SK-N-SH (cell line): ENCODE measurements at regions not wholly inside any gene's neighbourhood (a gene's known extent, or its start where the extent isn't known, plus 50 kb on each side); places are given as distances from the start of the nearest gene placed in this dataset.

ENCODE experiments used
- CTCF ChIA-PET: fragments of 300-600, 350-600 bp; formaldehyde crosslinking; extraction: SDS; loops from one replicate; lab custom pipeline; 2021; lab: Yijun Ruan, JAX
- POLR2A ChIA-PET: fragments of 350-600 bp; sonication (Branson Sonifier 250); formaldehyde crosslinking; extraction: SDS; loops from one replicate; lab custom pipeline; 2020; ENCODE audit warnings: antibody characterized with exemption, inconsistent platforms; lab: Yijun Ruan, JAX
- DNase-seq: peaks from one replicate; pipeline ENCODE4 v3.0.0; 2012
- H2AFZ ChIP-seq: fragments of 200-600 bp; sonication (generic); 2 replicates; pipeline ENCODE4 v1.8.1; 2016; ENCODE audit warnings: antibody characterized with exemption, mild to moderate bottlenecking, low read depth
- H3F3A ChIP-seq: fragments of 200-600 bp; sonication (generic); replicated peaks from 2 replicates; pipeline ENCODE3; 2016; ENCODE audit warnings: antibody characterized with exemption, mild to moderate bottlenecking; ENCODE audit not compliant: insufficient read depth
- H3K27ac ChIP-seq, 2 experiments: fragments of 200-500 bp in 1 of 2; fragments of 200-600 bp in 1 of 2; sonication (Bioruptor generic) in 1 of 2; sonication (generic), shearing (Covaris generic) in 1 of 2; 2 replicates each; pipeline versions ENCODE4 v1.5.1 to v1.6.1; 2014 to 2016; ENCODE audit warnings: low read depth in 2 of 2, inconsistent platforms in 1 of 2, low read length in 1 of 2, mild to moderate bottlenecking in 1 of 2, mixed read lengths in 1 of 2
- H3K27me3 ChIP-seq: fragments of 200-600 bp; sonication (generic), shearing (Covaris generic); 2 replicates; pipeline ENCODE4 v1.6.1; 2016; ENCODE audit warnings: mixed run types; ENCODE audit not compliant: insufficient read depth
- H3K36me3 ChIP-seq, 2 experiments: fragments of 200-500 bp in 1 of 2; fragments of 200-600 bp in 1 of 2; sonication (Bioruptor generic) in 1 of 2; sonication (generic) in 1 of 2; replicated peaks in 1 of 2; 2 replicates each; pipeline versions ENCODE3 to v1.5.1; 2014 to 2016; ENCODE audit warnings: low read length in 1 of 2, mild to moderate bottlenecking in 1 of 2; ENCODE audit not compliant: insufficient read depth in 2 of 2, control insufficient read depth in 1 of 2
- H3K4me1 ChIP-seq, 2 experiments: fragments of 200-500 bp in 1 of 2; fragments of 200-600 bp in 1 of 2; sonication (Bioruptor generic) in 1 of 2; sonication (generic), shearing (Covaris generic) in 1 of 2; 2 replicates each; pipeline versions ENCODE4 v1.5.1 to v1.6.1; 2014 to 2016; ENCODE audit warnings: low read depth in 1 of 2, low read length in 1 of 2, mixed run types in 1 of 2; ENCODE audit not compliant: insufficient read depth in 2 of 2, control insufficient read depth in 1 of 2
- H3K4me2 ChIP-seq: fragments of 200-600 bp; sonication (generic), shearing (Covaris generic); 2 replicates; pipeline ENCODE4 v1.6.1; 2017; ENCODE audit warnings: mixed run types
- H3K4me3 ChIP-seq, 2 experiments: fragments of 200-500 bp in 1 of 2; fragments of 200-600 bp in 1 of 2; sonication (Bioruptor generic) in 1 of 2; sonication (generic), shearing (Covaris generic) in 1 of 2; 2 replicates each; pipeline versions ENCODE4 v1.5.1 to v1.8.1; 2014 to 2016; ENCODE audit warnings: low read depth in 2 of 2, inconsistent platforms in 1 of 2, low read length in 1 of 2, mild to moderate bottlenecking in 1 of 2, mixed read lengths in 1 of 2, moderate library complexity in 1 of 2
- H3K79me2 ChIP-seq: fragments of 200-600 bp; sonication (generic); 2 replicates; pipeline ENCODE4 v1.8.1; 2017; ENCODE audit warnings: mild to moderate bottlenecking; ENCODE audit not compliant: insufficient read depth
- H3K9ac ChIP-seq: fragments of 200-600 bp; sonication (generic); 2 replicates; pipeline ENCODE4 v1.6.1; 2017; ENCODE audit warnings: mixed run types
- H3K9me2 ChIP-seq: fragments of 200-600 bp; sonication (generic); 2 replicates; pipeline ENCODE4 v1.6.1; 2017; ENCODE audit warnings: mixed run types
- H3K9me3 ChIP-seq: fragments of 200-600 bp; sonication (generic); 2 replicates; pipeline ENCODE4 v1.6.1; 2017; ENCODE audit warnings: mixed run types, mild to moderate bottlenecking, moderate library complexity
- H4K20me1 ChIP-seq: fragments of 200-600 bp; sonication (generic); 2 replicates; pipeline ENCODE4 v1.6.1; 2017; ENCODE audit warnings: mild to moderate bottlenecking, mixed run types; ENCODE audit not compliant: insufficient read depth
- ELF1 ChIP-seq: IDR thresholded peaks from 2 replicates; pipeline ENCODE4 v1.4.0; 2012
- IRF3 ChIP-seq: fragments of 150-350 bp; IDR thresholded peaks from 2 replicates; pipeline ENCODE4 v1.6.1; 2016; ENCODE audit warnings: mild to moderate bottlenecking, low read depth, low read length
- MAX ChIP-seq: IDR thresholded peaks from 2 replicates; pipeline ENCODE4 v1.4.0; 2012; ENCODE audit warnings: low read depth
- MEF2A ChIP-seq: IDR thresholded peaks from 2 replicates; pipeline ENCODE4 v1.4.0; 2012; ENCODE audit warnings: low read depth, borderline replicate concordance
- MXI1 ChIP-seq: IDR thresholded peaks from 2 replicates; pipeline ENCODE4 v1.6.1; 2012; ENCODE audit warnings: mild to moderate bottlenecking, low read depth, low read length, improper control_type of control experiment
- RCOR1 ChIP-seq: fragments of 150-350 bp; IDR thresholded peaks from 2 replicates; pipeline ENCODE4 v1.6.1; 2017; ENCODE audit warnings: antibody characterized with exemption, low read length
- REST ChIP-seq: IDR thresholded peaks from 2 replicates; pipeline ENCODE4 v1.6.1; 2012; ENCODE audit warnings: mild to moderate bottlenecking, low read depth, low read length, moderate library complexity
- RFX5 ChIP-seq: IDR thresholded peaks from 2 replicates; pipeline ENCODE4 v1.6.1; 2012; ENCODE audit warnings: mild to moderate bottlenecking, improper control_type of control experiment, low read length
- TCF12 ChIP-seq: IDR thresholded peaks from 2 replicates; pipeline ENCODE4 v1.4.0; 2012
- USF2 ChIP-seq: fragments of 150-350 bp; IDR thresholded peaks from 2 replicates; pipeline ENCODE4 v1.6.1; 2017; ENCODE audit warnings: antibody characterized with exemption, low read length, low read depth, borderline replicate concordance
- WGBS: methylation state at CpG from one replicate; pipeline ENCODE4 v1.1.6; 2017; ENCODE audit warnings: low lambda C conversion rate; 5-methylcytosine and 5-hydroxymethylcytosine counted together

GRCh38 chrX:9211269-9211668 is 177.3 kb upstream of the FAM9B start (continued):
- TF ChIP-seq REST, result no peak
- TF ChIP-seq ELF1, result no peak
- TF ChIP-seq MAX, result no peak

- H3K27me3 ChIP-seq, result no peaks in the 10 kb centered on the region
- DNase-seq, result no peak
- WGBS, result 38% methylated on average over 5 of the region's 5 CpGs
- no peaks in the 10 kb centered on the region for H3F3A ChIP-seq
- no peaks in the 10 kb centered on the region for H3K79me2 ChIP-seq
- H2AFZ ChIP-seq, result no peak overlapping the region
- POLR2A ChIA-PET, result no interaction called here
- H3K27ac ChIP-seq, result no peak overlapping the region
- no peak overlapping the region for H3K4me2 ChIP-seq
- no peak for TF ChIP-seq RCOR1
- TF ChIP-seq MAX, result no peak
- TF ChIP-seq, all 33 proteins: peak for 0
- H3K4me1 ChIP-seq, result no peaks in the 10 kb centered on the region; a peak in 1 of 4 replicates
- no peaks in the 10 kb centered on the region for H3K36me3 ChIP-seq
- no peaks in the 10 kb centered on the region; the same call in 1 of the 2 replicates for H3K9me3 ChIP-seq
- CTCF ChIA-PET, result interaction anchor here (1.4 kb wide), 1 partner anchor 9 kb away, joined by 3 read pairs; no protein-coding TSS in a partner anchor
- H3K4me3 ChIP-seq, result no peak overlapping the region
- H4K20me1 ChIP-seq, result no peaks in the 10 kb centered on the region
- H3K9me2 ChIP-seq, result no peaks in the 10 kb centered on the region
- H3K9ac ChIP-seq, result no peak overlapping the region
Observed at GRCh38 chrX:9221781-9222180, 187.9 kb upstream of the FAM9B start.

GRCh38 chrX:9222299-9222698 is 188.4 kb upstream of the FAM9B start:
- Histone ChIP-seq H2AFZ (no peak overlapping the region), H3K9me3 (no peaks in the 10 kb centered on the region; the same call in 1 of the 2 replicates), H3K4me2 (no peak overlapping the region), H3K36me3 (no peaks in the 10 kb centered on the region), H3K9me2 (no peaks in the 10 kb centered on the region), H4K20me1 (no peaks in the 10 kb centered on the region)
- 29% methylated on average over 9 of the region's 9 CpGs for WGBS
- TF ChIP-seq MXI1 (no peak), MEF2A (no peak), MAX (no peak), RFX5 (no peak), TCF12 (no peak), IRF3 (no peak), USF2 (no peak), REST (no peak)
- TF ChIP-seq, all 33 proteins: peak for 0
- H3K79me2 ChIP-seq, result no peaks in the 10 kb centered on the region
- POLR2A ChIA-PET, result no interaction called here
- H3K4me1 ChIP-seq, result no peaks in the 10 kb centered on the region; a peak in 1 of 4 replicates
- no peak overlapping the region for H3K27ac ChIP-seq
- no peaks in the 10 kb centered on the region for H3F3A ChIP-seq
- DNase-seq, result no peak
- H3K9ac ChIP-seq, result no peak overlapping the region
- no peak overlapping the region for H3K4me3 ChIP-seq
- CTCF ChIA-PET, result interaction anchor here (1.4 kb wide), 1 partner anchor 10 kb away, joined by 3 read pairs; no protein-coding TSS in a partner anchor
- H3K27me3 ChIP-seq, result no peaks in the 10 kb centered on the region
